ENCODE measurements at regions not wholly inside any gene's neighbourhood (a gene's known extent, or its start where the extent isn't known, plus 50 kb on each side); places are given as distances from the start of the nearest gene placed in this dataset.
"Not testable (repeated sequence)": the region's sequence is repeated elsewhere in the genome, so short reads cannot be mapped to it uniquely, and the experiment has no call there.

- no peak for DNase-seq
Measured at GRCh38 chr1:233478611-233479010, 135.3 kb upstream of the KCNK1 start.

- DNase-seq: peak; percentile 2
Measured at GRCh38 chr1:233479110-233479890, 134.6 kb upstream of the KCNK1 start.

- no peak for DNase-seq
Measured at GRCh38 chr1:233480198-233480597, 133.7 kb upstream of the KCNK1 start.

DNA sequence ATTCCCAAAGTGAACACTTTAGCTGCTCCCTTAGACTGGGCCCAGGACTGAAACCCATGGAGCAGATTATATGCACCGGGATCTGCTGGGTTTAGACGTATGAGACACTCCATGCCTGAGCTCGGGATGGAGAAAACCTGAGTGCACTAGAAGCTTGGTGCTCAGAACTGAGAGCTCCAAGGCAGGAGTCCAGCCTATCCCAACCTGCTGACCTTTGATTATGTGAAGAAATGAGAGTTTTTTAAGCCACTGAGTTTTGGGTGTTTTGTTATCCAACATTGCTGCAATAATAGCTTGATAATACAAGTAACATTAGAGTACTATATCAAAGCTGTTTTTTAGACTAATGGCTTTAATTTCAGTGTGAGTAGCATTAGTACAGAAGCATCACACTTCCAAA lies 131.5 kb upstream of the KCNK1 start:
- no peak for DNase-seq

DNA sequence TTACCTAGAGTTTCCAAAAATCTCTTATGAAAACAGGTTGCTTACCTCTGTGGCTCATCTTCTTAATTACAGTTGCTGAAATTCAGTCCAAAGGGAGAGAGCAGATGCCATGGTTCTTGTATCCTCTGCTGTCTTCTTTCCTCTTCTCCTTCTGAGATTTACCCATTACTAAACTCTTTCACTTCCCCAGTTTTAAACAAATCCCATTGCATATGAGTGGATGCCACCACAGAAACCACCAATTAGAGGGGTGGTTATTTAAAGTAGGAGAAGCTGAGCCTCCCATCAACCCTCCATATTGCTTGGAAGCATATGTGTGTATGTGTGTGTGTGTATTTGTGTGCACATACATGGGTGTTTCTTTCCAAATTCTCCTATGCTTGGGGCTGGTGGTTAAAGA lies 128.5 kb upstream of the KCNK1 start:
- DNase-seq: no peak

DNA sequence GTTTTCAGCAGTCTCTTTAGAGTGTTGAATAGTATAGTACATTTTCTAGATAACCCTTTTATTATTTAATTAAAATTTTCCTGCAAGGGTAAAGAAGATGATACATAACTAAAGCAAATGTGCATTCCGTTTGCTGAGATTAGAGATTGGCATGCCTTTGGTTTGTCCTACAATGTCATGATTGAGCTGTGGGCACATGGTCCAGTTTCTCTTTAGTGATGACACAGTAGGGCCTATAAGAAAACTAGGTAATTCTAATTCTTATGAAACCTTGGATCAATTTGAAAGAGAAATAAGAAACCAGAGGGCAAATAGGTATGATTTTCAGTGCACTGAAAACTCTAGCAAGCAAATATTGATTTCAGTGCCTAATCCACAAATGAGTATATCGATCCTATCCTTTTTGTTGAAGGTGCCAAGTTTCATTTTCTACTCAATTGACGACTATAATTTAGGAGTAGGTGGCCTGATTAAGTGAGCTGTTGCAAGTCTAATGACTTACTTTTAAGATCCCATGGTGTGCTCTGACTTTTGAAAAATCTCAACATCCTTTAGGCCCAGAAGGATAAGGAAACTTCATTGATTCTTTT lies 128.0 kb upstream of the KCNK1 start:
- DNase-seq: no peak

DNA sequence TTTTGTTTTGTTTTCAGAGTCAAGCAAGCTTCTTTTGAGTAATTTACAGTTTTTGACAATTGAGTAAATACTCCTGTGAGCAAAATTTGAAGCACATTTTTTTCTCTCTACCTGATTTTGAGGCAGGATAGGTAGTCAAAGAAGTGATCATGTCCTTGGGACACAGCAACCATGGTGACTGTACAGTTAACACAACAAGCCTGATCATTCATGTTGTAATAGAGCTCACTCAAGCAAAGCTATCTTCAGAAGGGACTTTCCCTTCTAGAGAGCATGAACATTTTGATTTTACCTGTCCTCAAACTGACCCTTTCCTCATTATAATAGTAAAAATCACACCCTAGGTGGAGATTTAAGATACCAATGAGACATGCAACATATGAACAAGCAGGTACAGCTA lies 126.5 kb upstream of the KCNK1 start:
- no peak for DNase-seq

GRCh38 chr1:233489411-233489810 lies 124.5 kb upstream of the KCNK1 start:
- DNase-seq: no peak

DNA sequence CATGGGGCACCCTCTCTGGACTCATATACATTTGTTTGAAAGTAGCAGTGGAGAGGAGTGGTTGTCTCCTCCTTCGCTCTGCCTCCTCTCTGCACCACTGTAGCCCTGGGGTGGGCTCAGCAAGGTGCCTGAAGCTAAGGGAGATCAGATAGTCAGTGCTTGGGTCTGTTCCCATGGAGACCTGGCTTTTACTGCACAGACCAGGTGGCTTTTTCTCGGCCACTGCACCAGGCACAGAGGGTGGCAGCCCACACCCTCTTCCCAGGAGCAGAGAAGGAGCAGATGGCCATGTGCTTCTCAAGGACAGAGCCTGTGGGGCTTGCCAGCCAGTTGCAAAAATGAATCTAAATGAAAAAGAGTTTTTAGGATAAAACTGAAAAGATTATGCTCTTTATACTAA lies 123.4 kb upstream of the KCNK1 start:
- no peak for DNase-seq

- no peak for DNase-seq
Measured at GRCh38 chr1:233491953-233492620, 121.8 kb upstream of the KCNK1 start.

GRCh38 chr1:233496993-233497392 lies 116.9 kb upstream of the KCNK1 start:
- DNase-seq: no peak

DNA sequence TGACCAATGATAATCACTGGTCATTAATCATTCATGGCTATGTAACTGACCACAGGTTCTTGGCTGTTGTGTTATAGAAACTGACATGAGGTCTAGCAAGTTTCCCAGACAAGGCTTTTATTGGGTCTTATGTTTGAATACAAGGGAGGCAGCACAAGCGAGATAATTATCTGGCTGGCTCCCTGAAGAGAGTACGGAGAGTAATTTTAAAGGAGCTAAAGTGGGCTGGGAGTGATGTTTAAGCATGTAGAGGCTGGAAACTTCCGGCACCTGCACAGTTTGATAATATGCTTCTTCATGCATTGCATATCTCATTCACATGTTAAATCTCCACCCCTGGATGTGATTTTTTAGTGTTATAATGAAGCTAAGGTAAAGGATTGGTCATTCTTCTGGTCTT lies 116.2 kb upstream of the KCNK1 start:
- no peak for DNase-seq

- DNase-seq: no peak
Measured at GRCh38 chr1:233500106-233500505, 113.8 kb upstream of the KCNK1 start.

GRCh38 chr1:233503366-233503954 lies 110.4 kb upstream of the KCNK1 start:
- DNase-seq: no peak

DNA sequence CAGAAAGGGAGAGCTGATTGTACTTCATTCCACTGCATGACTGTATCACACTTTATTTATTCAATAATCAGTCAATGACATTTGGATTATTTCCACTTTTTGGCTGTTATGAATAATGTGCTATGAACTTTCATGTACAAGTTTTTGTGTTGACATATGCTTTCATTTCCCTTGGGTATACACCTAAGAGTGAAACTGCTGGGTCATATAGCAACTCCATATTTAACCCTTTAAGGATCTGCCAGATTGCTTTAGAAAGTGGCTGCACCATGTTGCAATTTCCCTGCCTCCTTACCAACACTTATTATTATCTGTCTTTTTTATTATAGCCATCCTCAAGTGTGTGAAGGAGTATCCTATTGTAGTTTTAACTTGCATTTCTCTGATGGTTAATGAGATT lies 108.8 kb upstream of the KCNK1 start:
- no peak for DNase-seq

DNA sequence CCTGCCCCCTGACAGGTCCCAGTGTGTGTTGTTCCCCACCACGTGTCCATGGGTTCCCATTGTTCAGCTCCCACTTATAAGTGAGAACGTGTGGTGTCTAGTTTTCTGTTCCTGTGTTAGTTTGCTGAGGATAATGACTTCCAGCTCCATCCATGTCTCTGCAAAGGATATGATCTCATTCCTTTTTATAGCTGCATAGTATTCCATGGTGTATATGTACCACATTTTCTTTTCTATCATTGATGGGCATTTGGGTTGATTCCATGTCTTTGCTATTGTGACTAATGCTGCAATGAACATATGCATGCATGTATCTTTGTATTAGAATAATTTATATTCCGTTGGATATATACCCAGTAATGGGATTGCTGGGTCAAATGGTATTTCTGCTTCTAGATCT lies 108.0 kb upstream of the KCNK1 start:
- not testable (repeated sequence) for DNase-seq

DNA sequence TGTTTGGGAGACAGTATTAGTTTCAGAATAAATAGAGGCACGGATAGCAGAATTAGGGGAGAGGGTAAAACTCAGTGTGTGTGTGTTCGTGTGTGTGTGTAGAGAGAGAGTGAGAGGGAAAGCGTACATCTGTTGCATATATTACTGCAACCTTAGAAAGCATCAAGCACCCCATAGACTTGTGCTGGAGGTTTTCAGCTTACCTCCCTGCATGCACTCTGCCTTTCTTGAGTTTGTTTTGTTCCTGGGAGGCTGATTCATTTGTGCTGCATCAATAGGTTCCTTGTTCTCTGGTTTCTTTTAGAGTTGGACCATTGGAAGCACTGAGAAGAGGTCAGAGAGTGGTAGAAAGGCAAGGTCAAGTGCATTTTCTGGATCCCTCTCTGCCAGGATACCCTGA lies 104.4 kb upstream of the KCNK1 start:
- no peak for DNase-seq

- DNase-seq: no peak
Measured at GRCh38 chr1:233512538-233512937, 101.4 kb upstream of the KCNK1 start.

GRCh38 chr1:233513431-233513830 lies 100.5 kb upstream of the KCNK1 start:
- DNase-seq: no peak

GRCh38 chr1:233514946-233515391 lies 98.9 kb upstream of the KCNK1 start:
- DNase-seq: no peak

GRCh38 chr1:233516732-233517131 lies 97.2 kb upstream of the KCNK1 start:
- no peak for DNase-seq

DNA sequence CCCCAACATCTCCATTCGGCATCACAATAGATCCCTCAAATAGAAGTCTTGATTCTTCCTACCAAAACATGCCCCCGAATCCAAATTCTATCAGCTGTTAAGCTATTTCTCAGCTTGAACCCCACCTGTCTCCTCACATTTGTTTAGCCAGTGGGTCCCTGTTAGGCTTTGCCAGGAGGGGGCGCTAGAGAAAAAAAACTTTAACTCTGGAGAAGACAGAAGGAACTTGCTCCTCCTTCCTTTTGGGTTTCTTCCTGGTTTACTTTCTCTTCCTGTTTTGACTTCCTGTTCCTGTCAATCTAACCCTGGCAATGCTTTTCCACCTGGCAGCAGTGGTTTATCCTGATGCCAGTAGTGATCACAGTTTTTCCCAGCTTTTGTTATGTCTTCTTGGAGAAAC lies 95.6 kb upstream of the KCNK1 start:
- no peak for DNase-seq

DNA sequence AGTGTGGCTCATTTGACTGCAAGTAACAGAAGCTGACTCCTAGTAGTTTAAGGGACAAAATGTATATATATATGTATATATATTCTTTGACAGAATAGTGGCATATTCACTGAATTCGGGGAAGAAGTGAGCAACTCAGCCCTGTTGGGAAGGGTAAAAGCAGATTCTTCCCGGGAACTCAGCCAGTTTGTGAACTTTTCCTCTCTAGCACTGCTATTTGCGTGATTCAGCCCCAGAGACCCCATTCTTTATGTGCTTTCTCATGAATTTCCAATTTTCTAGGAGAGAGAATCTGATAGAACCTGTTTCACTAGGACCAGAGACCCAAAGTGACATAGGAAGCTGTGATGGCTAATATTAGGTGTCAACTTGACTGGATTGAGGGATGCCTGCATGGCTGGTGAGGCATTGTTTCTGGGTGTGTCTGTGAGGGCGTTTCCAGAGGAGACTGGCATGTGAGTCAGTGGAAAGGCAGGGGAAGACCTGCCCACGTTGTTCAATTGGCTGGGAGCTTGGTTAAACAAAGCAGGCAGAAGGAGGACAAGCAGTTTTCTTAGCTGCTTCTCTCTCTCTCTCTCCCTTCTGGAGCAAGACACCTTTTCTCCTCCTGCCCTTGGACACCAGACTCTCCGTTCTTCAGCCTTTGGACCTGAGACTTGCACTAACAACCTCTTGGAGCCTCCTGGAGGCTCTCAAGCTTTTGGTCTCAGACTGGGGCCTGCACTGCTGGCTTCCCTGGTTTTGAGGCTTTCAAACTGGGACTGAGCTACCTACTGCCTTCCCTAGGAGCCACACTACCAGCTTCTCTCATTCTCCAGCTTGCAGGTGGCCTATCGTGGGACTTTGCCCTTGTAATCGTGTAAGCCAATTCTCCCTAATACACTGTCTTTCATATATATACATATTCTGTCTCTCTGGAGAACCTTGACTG lies 93.4 kb upstream of the KCNK1 start:
- no peak for DNase-seq
